ENCODE measurements at regions not wholly inside any gene's neighbourhood (a gene's known extent, or its start where the extent isn't known, plus 50 kb on each side); places are given as distances from the start of the nearest gene placed in this dataset.
"Not testable (repeated sequence)": the region's sequence is repeated elsewhere in the genome, so short reads cannot be mapped to it uniquely, and the experiment has no call there.

DNA sequence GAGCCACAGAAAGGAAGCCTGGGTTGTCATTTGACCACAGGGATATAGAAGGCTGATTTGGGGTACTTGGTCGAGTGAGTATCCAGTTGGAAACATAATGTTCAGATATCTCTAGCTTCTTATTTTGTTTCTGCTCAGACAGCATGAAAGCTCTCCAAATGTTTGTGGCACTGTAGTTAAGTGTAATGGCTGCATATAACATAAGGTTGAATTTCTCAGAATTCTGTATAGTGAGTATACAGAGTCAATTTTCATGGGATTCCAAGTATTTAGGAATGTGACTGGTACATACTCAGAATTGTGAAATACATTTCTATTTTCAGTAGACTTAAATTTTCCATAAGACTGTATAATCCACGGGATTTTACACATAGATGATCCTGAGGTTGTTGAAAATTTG is 2102.1 kb upstream of the RAG2 start:
- DNase-seq, result no peak

DNA sequence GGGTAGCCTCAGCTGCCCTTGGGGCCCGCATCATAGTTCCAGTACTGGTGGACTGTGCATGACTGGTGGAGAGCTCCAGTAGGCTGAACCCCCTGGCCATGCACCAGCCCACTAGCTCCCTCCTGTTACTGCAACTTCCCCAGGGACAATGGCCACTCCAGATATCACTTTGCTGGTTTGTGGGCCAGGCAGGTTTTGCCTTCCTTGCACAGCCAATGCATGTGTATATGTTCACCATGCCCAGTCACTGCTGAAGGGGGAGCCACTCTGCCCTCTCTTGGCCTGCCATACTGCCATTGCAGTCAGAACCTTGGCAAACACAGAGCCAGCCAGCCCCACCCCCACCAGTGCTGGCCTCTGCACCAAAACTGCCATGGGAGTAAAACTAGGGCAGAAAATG is 2095.3 kb upstream of the RAG2 start:
- no peak for DNase-seq

DNA sequence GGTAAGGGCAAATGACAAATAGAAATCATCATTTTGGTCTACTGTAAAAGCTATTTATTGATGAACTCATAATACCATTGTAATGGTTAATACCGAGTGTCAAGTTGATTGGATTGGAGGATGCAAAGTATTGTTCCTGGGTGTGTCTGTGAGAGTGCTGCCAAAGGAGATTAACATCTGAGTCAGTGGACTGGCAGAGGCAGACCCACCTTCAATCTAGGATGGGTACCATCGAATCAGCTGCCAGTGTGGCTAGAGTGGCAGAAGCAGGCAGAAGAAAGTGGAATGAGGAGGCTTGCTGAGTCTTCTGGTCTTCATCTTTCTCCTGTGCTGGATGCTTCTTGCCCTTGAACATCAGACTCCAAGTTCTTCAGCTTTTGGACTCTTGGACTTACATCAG is 2092.2 kb upstream of the RAG2 start:
- not testable (repeated sequence) for DNase-seq

DNA sequence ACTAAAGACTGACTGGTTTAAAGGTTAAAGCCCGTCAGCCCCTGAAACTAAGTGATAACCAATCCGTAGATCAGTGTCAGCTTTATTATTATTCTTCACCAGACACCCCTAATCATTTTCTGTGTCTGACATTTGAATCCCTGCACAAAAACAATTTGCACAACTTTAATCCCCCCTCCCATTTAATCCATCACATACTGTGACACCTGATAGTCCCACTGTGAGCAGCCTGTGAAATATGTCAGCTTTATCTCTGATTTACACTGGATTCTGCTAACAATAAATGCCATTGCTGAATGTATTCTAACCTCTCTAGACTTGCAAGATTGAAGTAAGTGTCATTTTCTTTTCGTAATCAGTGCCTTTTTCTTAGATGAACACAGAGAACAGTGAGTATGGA is 2089.0 kb upstream of the RAG2 start:
- DNase-seq, result no peak

DNA sequence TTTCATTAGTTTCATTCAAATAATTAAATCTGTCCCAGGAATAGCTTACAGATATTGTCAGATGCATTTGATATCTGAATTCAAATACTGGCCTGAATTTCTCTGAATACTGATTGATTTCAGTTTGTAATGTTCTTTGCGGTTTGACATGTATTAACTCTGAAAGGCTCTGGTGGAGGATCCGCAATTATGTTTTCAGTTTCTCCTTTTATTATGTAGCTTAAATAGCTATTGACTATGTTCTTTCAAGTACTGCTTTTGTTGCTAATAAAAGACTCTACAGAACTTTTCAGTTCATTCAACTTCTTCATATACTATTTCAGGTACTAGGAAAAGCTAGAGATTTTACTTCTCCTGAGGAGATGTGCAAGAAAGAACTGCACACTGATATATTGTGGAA is 2085.4 kb upstream of the RAG2 start:
- DNase-seq, result no peak

DNA sequence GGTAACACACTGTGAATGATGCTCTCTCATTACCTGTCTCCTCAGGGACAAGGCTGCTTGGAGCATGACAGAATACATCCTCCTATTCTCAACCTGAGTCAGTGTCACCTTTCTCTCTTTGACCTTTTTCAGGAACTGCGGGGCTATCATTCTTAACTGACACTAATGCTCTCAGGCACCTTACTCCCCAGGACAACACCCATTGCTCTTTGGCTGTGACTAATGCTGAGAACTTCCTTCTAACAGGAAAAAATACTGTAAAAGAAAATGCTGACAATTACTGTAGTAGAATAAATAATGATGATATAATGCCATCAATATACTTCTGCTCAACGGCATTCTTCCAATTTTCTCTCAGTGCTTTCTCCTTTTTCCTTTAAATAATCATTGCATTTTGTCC is 2082.7 kb upstream of the RAG2 start:
- DNase-seq, result no peak

DNA sequence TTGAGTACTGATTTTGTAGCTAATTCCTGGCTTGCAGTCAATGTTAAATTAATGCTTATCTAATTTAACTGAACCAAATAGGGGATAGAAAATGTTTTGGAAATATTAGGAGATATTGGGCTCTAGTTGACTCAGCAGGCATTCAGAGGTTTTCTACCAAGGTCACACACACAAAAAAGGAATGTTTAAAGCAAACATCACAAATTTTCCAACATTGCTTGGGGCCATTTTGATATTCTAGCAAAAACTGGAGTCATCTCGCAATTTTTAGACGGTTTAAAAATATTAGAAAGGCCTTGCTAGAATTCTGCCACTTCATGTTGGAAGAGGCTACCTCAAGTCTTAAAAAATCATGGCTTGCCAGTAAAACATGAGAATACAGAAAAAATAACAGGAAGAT is 2082.1 kb upstream of the RAG2 start:
- DNase-seq, result no peak

DNA sequence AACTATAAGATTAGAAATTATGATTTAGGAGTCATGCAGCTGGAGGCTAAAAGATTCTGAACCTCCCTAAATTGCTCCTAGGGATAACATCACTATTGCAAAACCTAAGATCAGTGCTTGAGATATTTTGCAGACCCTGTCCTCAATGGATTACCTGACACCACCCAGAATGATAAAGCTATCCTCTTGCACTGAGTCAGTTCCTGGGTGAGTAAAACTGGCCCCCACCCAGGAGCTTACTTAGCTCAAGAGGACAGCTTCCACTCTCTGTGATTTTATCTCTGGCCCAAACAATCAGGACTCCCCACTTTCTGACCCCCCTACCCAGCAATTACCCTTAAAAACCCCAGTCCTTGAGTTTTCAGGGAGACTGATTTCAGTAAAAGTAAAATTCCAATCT is 2074.4 kb upstream of the RAG2 start:
- DNase-seq, result no peak

DNA sequence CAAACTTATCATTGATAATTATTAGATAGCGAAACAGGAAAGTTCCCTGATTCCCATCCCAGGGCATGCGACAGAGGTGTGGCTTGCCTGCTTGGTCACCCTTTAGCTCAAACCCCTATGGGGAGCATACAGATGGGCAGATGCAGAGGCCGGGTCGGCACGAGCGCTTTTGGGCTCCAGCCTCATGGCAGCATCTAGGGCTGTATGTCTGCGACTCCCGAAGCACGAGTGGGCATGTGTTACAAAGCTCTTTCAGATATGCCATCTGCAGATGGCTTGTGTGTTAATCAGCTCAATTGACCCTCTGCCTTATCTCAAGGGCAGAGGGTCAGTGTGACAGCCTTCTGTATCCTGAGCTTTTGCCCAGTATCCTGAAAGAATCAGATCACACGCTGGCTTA is 2069.3 kb upstream of the RAG2 start:
- DNase-seq, result no peak

DNA sequence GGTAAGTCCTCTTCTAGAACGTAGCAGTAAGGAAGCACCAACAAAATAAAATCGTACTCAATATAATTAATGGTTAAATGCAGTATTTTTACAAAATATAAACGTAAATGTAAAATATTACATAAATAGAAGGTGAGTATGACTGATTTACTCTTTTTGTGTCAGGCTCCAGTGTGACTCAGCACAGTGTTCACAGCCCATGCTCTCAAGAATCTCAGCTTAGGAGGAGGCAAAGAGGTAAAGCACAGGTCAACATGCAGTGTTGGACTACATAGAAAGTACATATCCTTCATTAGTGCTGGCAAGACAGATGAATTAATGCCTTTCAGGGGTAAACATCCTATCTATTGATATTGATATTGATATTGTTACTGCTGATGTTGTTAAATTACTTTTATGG is 2050.6 kb upstream of the RAG2 start:
- DNase-seq, result no peak

DNA sequence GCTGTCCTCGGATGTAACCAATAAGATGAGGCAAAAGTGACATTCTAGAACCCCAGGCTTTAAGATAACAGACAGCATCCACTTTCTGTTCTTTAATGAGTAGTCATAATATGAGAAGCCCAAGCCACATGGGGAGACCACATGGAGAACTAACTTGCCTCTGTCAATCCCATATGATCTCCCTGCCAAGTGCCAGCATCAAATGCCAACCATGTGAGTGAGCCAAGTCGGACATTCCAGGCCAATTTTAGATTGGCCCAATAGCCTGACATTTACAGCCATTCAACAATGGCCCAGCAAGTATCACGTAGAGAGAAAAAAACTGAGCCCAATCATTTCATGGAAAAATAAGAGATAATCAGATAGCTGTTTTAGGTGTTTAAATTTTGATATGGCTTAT is 2048.3 kb upstream of the RAG2 start:
- no peak for DNase-seq

DNA sequence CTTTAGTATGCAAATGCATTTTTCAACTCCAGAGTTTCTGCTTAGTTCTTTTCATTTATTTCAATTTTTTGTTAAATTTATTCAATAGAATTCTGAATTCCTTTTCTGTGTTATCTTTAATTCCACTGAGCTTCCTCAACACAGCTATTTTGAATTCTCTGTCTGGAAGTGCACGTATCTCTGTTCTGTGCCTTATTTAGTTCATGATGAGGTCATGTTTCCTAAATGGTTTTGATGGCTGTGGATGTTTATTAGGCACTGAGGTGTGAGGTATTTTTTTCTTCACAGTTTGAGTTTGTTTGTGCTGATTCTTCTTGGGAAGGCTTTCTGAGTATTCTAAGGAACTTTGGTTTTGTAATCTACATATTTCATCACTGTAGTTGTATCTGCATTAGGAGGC is 2042.8 kb upstream of the RAG2 start:
- no peak for DNase-seq

DNA sequence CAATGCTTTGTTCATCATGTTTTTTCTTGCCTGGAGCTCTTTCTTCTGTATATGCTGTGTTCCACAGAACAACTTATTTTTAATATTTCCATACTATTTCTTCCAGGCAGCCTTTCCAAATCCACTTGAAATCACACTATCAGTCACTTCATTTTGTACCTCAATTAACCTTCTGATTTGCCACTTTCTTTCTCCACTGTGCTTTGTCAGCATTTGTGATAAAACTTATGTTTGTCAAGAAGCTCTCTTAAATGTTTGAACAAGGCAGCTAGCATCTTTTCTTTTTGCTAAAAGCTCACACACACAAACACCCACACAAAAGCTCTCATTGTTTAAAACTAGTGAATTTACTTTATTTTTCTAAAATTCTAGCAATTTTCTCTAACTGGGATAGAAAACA is 2014.7 kb upstream of the RAG2 start:
- DNase-seq, result no peak

DNA sequence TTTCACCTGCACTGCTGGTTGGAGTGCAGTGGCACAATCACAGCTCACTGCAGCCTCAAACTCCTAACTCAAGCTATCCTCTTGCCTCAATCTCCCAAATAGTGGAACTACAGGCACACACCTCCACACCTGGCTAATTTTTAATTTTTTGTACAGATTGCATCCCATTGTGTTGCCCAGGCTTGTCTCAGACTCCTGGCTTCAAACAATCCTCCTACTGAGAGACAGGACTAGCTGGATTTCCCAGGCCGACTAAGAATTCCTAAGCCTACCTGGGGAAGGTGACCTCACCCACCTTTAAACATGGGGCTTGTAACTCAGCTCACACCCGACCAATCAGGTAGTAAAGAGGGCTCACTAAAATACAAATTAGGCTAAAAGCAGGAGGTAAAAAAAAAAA is 2003.3 kb upstream of the RAG2 start:
- DNase-seq, result not testable (repeated sequence)

DNA sequence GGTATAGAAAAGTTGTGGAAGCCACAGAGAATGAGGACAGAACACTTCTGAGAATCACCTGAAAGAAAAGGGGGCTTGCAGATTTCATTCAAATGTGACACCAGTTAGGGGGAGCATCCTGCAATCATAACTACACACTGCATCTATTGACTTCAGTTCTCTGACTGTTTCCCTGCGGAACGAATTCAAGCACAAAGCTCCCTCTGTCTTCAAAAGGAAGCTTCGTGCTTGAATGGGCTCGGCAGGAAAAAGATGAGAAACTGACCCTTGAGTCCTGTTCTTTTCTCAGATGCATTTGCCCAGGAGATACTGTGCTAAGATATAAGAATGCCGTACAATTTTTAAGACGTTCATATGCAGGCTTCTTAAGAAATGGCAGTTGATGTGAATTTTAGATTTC is 2000.4 kb upstream of the RAG2 start:
- no peak for DNase-seq

DNA sequence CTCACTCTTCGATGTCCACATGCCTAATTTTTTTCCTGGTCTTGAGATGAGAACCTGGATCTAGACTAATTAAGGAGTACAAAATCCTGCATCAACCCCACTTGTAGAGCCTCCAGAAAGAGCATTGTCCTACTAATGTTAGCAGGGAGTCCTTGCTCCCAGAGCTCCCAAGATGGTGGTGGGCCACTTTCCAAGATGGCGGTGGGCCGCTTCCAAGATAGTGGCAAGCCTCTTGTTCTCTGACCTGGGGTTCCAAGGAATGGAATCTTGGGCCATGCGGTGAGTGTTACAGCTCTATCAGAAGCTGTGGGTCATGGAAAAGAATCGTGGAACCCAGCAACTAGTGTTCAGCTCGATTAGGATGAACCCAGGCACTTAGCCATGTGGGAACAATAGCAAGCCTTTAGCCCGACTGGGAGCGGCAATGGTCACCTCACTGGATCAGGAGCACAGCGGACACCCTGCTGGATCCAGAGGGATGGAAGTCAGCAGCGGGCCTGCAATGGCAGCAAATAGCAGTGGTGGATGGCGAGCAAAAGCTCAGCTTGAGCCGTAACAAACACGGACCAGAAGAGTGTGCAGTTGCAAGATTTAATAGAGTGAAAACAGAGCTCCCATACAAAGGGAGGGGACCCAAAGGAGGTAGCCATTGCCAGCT is 1997.5 kb upstream of the RAG2 start:
- not testable (repeated sequence) for DNase-seq

DNA sequence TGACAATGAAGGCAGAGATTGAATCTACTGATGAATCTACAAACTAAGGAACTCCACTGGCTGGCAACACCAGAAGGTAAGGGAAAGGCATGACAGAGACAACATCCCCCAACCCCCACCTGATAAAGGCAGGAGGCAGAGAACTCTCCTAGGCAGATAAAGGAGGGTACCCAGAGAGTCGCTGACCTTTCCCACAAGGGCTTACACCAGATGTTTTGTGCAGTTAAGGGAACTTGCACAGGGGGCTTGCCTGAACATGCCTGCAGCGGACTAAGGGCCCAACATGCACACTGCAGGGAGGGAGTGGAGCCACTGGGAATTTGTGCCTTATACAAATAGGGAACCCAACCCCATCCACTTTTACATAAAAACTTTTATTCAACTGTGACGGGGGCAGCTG is 1996.9 kb upstream of the RAG2 start:
- no peak for DNase-seq

DNA sequence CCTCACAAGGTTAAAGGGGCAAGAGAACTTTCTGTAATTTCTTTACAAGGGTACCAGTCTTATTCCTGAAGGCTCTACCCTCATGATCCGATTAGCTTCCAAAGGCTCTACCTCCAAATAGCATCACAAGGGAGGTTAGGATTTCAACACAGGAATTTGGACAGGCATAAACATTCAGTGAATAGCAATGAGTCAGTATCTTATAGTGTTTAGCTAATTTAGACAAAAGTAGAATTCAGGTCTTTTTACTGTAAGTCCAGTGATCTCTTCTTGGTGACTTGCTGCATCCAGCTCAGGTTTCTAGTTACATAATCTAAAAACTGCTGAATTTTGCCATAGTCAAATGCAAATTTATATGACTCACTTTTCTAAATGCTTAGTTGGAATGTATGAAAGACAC is 1995.6 kb upstream of the RAG2 start:
- no peak for DNase-seq

DNA sequence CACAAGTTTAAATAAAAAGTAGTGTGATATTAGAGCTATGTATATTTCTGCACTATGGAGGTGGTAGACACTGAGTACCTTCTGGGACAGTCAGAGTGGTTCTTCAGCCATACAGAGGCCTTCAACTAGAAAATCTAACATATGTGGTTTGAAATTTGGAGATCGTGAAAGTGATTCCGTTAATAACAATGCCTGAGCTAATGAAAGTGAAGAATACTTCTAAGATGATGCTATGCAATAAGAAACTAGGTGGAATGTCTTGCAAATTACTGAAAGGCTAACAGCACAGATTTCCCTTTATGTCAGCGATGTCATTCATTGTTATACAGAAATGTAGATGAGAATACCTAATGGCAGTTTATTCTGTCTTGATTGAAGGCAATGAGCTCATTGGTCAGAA is 1984.7 kb upstream of the RAG2 start:
- DNase-seq, result no peak

DNA sequence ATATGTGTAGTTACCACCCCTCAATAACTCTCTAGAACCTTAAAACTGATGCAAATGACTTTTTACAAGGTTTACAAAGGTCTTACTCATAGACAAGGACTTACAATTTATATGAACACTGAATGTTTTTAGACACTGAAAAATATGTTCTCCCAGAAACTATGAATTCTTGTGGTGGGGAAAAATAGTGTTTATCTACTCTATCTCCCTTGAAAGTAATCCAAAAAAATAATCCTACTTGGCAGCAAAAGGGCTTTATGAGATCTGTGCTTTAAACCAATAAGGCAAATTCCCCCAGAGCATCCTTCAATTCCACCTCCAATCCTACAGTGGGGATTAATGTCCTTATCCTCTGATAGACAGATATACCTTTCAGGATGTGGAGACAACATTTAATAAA is 1984.1 kb upstream of the RAG2 start:
- DNase-seq, result no peak

DNA sequence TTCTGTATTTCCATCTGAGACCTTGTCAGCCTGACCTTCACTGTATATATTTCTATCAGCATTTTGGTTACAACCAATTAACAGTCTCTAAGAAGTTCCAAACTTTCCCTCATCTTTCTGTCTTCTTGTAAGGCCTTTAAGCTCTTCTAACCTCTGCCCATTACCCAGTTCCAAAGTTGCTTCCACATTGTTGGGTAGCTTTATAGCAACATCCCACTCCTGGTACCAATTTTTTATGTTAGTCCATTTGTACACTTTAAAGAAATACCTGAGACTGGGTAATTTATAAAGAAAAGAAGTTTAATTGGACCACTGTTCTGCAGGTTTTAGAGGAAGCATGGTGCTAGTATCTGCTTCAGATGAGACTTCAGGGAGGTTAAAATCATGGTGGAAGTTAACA is 1979.7 kb upstream of the RAG2 start:
- DNase-seq, result no peak

DNA sequence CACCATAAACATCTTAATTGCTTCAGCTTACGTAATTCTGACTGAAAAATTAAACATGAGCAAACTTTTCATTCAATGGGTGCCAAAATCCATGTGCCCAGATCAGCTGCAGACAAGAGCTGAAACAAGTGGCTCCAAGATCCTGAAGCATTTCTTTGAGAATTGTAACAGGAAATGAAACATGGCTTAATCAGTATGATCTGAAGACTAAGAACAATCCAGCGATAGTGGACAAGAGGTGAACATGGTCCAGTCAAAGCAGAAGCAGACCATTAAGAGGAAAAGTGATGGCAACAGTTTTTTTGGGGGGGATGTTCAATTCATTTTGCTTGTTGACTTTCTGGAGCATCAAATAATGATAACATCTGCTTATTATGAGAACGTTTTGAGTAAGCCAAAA is 1964.5 kb upstream of the RAG2 start:
- no peak for DNase-seq

DNA sequence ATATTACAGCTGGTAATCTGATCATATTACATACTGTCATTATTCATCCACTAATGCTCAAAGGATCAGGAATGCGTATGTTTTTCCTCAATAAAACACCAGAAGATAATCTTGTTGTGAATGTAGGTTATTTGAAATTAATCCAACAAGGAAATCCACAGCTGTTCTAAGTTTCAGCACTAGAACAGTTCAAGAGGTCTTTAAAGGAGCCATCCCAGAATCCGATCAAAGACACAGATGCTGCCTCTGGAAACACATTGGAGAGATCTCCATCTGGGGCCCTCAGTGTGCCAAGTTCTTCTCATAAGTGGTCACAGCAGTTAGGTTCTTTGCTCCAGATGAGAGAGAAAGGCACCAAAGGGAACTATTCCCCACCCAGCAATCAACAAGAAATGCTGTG is 1955.1 kb upstream of the RAG2 start:
- DNase-seq, result no peak

DNA sequence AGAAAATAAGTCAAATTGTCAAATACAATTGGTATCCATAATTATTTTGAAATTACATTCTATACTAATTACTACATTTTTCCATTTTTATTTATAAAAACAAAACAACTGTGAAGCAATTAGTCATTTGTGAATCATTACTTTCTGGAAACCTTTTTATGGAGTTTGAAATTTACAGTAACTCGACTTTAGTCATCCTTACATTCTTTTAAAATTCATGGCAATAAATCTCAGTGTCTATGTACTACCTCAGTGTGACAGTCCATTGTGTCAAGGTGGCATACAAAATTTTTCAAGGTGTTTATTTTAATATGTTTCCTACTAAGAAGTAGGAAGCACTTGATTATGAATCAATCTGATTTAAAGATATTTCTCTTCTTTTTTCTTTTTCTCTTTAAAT is 1949.4 kb upstream of the RAG2 start:
- no peak for DNase-seq

DNA sequence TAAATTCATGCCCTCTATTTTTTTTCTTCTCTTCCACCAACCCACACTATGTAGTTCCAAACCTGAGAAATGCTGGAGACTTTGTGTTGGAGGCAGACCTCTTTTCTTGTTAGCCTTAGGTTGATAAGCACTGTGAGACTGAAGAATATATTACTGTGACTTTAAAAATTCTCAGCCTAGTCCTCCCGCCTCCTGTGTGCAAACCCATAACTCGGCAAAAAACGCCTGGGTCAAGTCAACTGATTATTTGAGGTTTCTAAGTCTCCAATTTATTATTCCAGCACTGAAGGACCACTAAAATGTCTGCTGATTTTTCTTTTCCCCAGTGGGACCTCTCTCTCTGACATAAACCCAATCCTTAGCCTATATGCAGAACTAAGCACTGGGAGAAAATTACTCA is 1946.0 kb upstream of the RAG2 start:
- no peak for DNase-seq

DNA sequence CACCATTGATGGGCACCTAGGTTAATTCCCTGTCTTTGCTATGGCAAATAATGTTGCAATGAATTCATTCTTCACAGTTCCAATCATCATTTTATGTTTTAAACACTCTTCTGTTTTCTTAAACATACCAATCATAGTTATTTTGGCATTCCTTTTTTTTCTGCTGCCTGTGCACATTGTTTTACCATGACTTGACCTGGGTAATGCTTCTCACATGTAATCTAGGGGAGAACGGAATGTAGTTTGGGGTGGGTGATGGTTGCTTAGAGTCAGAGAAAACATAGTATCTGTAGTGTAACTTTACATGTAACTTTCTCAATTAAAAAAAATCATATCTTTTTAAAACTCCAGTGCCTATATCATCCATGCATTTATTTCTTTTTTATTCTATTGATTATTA is 1945.3 kb upstream of the RAG2 start:
- no peak for DNase-seq
